ENCODE measurements at regions not wholly inside any gene's neighbourhood (a gene's known extent, or its start where the extent isn't known, plus 50 kb on each side); places are given as distances from the start of the nearest gene placed in this dataset.

- no peaks in the 10 kb centered on the region for H3K36me3 ChIP-seq (replicated peaks in 1 of 2; ENCODE audit: insufficient read depth in 1 of 2, low read depth in 2 of 2)
- H3K27ac ChIP-seq, result no peak overlapping the region
- no peaks in the 10 kb centered on the region for H3K4me1 ChIP-seq
- DNase-seq, result no peak
- intact Hi-C loops (cut with DNase I), result no loop called here
- H3K27me3 ChIP-seq, result no peaks in the 10 kb centered on the region
- H3K9me3 ChIP-seq, result no peaks in the 10 kb centered on the region
- WGBS, 2 donors, result 53 to 55% methylated on average over 7 to 8 of the region's 8 CpGs
- ATAC-seq, result no peak
- TF ChIP-seq, protein P1, sequence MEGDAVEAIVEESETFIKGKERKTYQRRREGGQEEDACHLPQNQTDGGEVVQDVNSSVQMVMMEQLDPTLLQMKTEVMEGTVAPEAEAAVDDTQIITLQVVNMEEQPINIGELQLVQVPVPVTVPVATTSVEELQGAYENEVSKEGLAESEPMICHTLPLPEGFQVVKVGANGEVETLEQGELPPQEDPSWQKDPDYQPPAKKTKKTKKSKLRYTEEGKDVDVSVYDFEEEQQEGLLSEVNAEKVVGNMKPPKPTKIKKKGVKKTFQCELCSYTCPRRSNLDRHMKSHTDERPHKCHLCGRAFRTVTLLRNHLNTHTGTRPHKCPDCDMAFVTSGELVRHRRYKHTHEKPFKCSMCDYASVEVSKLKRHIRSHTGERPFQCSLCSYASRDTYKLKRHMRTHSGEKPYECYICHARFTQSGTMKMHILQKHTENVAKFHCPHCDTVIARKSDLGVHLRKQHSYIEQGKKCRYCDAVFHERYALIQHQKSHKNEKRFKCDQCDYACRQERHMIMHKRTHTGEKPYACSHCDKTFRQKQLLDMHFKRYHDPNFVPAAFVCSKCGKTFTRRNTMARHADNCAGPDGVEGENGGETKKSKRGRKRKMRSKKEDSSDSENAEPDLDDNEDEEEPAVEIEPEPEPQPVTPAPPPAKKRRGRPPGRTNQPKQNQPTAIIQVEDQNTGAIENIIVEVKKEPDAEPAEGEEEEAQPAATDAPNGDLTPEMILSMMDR (IDR thresholded peaks at IDR 0.05), result no peak
- TF ChIP-seq POLR2A (IDR thresholded peaks at IDR 0.05), result no peak
- H3K4me3 ChIP-seq, result no peak overlapping the region
These were observed 68.5 kb downstream of the NKX2-1 start for GRCh38 chr14:36451310-36452065.

DNA sequence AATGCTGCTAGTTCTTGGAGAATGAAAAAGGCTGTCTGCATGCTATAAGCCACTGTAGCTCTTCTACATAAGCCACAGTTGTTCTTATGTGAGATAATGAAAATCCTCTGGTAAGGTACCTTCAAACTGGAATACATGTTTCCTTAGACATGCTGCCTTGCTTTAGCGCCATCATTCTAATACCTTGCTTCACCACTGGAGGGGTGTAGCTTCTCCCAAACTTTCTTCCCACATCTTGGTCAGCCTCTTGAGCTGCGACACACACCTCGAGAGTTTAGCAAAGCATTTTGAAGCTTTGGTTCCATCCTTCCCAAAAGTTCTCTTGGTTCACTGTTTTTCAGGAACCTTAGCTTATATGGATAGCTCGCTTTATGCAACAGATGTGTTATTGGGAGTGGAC lies 69.5 kb downstream of the NKX2-1 start:
- no peak for TF ChIP-seq POLR2A (IDR thresholded peaks at IDR 0.05)
- TF ChIP-seq, protein P1 (IDR thresholded peaks at IDR 0.05), result no peak
- H3K27me3 ChIP-seq, result no peaks in the 10 kb centered on the region
- no peaks in the 10 kb centered on the region for H3K9me3 ChIP-seq
- H3K27ac ChIP-seq, result no peak overlapping the region
- intact Hi-C loops (cut with DNase I), result no loop called here
- H3K4me3 ChIP-seq, result no peak overlapping the region
- ATAC-seq (no peak), DNase-seq (no peak)
- no peaks in the 10 kb centered on the region for H3K4me1 ChIP-seq
- 68% methylated on average over 4 of the region's 4 CpGs for WGBS, 2 donors
- H3K36me3 ChIP-seq (replicated peaks in 1 of 2; ENCODE audit: insufficient read depth in 1 of 2, low read depth in 2 of 2), result no peaks in the 10 kb centered on the region

DNA sequence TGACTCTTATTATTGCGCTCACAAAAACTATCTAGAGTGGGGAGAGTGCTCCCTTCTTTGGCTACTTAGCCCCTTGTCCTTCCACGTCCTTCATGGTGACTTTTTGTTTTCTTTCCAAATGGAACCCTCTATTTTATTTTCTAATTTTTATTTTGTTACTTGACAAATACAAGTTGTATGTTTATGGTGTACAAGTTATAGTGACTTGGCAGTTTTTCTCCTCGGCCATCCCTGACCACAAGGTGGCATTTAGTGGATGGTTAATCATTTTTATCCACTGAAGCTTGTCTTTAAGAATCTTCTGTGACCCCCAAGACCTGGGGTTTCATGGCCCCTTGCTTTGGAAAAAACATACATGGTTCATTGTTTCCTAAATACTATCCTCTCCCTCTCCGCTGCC lies 70.1 kb downstream of the NKX2-1 start:
- DNase-seq (no peak), ATAC-seq (no peak)
- intact Hi-C loops (cut with DNase I), result no loop called here
- Histone ChIP-seq H3K36me3 (replicated peaks in 1 of 2; ENCODE audit: insufficient read depth in 1 of 2, low read depth in 2 of 2) (no peaks in the 10 kb centered on the region), H3K9me3 (no peaks in the 10 kb centered on the region), H3K27ac (no peak overlapping the region), H3K27me3 (no peaks in the 10 kb centered on the region), H3K4me1 (no peaks in the 10 kb centered on the region), H3K4me3 (no peak overlapping the region)
- 58 to 63% methylated on average over 4 of the region's 4 CpGs for WGBS, 2 donors
- no peak for TF ChIP-seq POLR2A (IDR thresholded peaks at IDR 0.05)
- TF ChIP-seq, protein P1 (IDR thresholded peaks at IDR 0.05), result no peak

DNA sequence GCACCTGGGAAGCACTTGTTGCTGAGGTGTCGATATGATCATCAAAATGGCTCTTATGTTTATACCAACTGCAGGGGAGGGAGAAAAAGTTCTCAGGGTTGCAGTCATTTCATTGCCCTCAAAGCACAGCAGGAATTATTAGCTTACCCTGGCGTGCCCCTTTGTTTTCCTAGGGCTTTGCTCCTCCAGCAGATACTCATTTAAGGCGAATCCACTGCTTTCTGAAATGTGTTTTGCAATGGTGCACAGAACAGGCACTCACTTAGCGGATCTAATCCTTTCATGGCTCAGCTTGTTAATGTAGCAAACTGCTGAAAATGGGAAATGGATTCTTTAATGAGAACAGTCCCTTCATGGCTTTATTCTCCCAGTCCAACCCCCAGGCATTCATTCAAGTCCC lies 76.7 kb downstream of the NKX2-1 start:
- TF ChIP-seq, protein P1 (IDR thresholded peaks at IDR 0.05), result no peak
- TF ChIP-seq POLR2A (IDR thresholded peaks at IDR 0.05), result no peak
- ATAC-seq (no peak), DNase-seq (no peak)
- intact Hi-C loops (cut with DNase I), result no loop called here
- H3K36me3 ChIP-seq (replicated peaks in 1 of 2; ENCODE audit: insufficient read depth in 1 of 2, low read depth in 2 of 2), result no peaks in the 10 kb centered on the region
- no peak overlapping the region for H3K27ac ChIP-seq
- no peaks in the 10 kb centered on the region for H3K9me3 ChIP-seq
- WGBS, 2 donors, result 29 to 45% methylated on average over 4 of the region's 4 CpGs
- H3K27me3 ChIP-seq, result no peaks in the 10 kb centered on the region
- no peak overlapping the region for H3K4me3 ChIP-seq
- H3K4me1 ChIP-seq, result no peaks in the 10 kb centered on the region

DNA sequence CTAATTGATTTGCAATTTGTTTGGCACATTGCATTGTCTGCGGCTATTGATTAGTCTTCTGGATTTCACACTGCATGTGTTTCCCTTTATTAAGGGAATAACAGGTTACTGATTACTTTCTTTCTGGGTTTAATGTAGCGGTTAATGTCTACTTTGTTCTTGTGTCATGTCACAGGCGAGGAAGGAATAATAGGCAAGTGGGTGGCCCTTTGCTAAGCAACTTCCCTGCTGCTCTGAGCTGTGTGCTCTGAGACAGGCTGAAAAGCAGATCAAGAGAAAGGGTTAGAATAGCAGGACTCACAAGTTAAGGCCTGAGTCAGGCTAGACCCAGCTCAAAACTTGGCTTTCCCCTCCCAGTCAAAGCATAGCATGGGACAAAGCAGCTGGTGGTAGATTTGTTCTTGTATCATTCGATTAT lies 77.2 kb downstream of the NKX2-1 start:
- 30 to 33% methylated on average over 4 of the region's 4 CpGs for WGBS, 2 donors
- intact Hi-C loops (cut with DNase I), result no loop called here
- no peak for ATAC-seq
- no peak overlapping the region for H3K4me3 ChIP-seq
- H3K27ac ChIP-seq, result no peak overlapping the region
- H3K9me3 ChIP-seq, result no peaks in the 10 kb centered on the region
- no peaks in the 10 kb centered on the region for H3K36me3 ChIP-seq (replicated peaks in 1 of 2; ENCODE audit: insufficient read depth in 1 of 2, low read depth in 2 of 2)
- DNase-seq, result no peak
- no peak for TF ChIP-seq POLR2A (IDR thresholded peaks at IDR 0.05)
- TF ChIP-seq, protein P1 (IDR thresholded peaks at IDR 0.05), result no peak
- H3K4me1 ChIP-seq, result no peaks in the 10 kb centered on the region
- H3K27me3 ChIP-seq, result no peaks in the 10 kb centered on the region

Measured in body of pancreas (tissue), 4 donors.